ENCODE measurements at regions not wholly inside any gene's neighbourhood (a gene's known extent, or its start where the extent isn't known, plus 50 kb on each side); places are given as distances from the start of the nearest gene placed in this dataset.

- peaks cover 33% of the 10 kb centered on the region for H3K27me3 Mint-ChIP-seq (ENCODE audit: insufficient read depth)
- no peaks in the 10 kb centered on the region for H3K36me3 Mint-ChIP-seq (ENCODE audit: low read depth)
- Histone ChIP-seq H3K4me3 (ENCODE audit: low read length) (no peak overlapping the region), H3K36me3 (ENCODE audit: control insufficient read depth, insufficient read depth, low read length) (no peaks in the 10 kb centered on the region), H3K27me3 (ENCODE audit: control insufficient read depth, insufficient read depth, low read length, poor library complexity, severe bottlenecking) (peaks cover 6% of the 10 kb centered on the region), H3K27ac (ENCODE audit: low read depth, low read length) (no peak overlapping the region), H3K9ac (ENCODE audit: extremely low read depth, low read length, poor library complexity, severe bottlenecking) (no peak overlapping the region), H3K4me1 (ENCODE audit: control insufficient read depth, insufficient read depth, low read length) (no peaks in the 10 kb centered on the region), H3K9me3 (ENCODE audit: control insufficient read depth, low read length) (no peaks in the 10 kb centered on the region)
- no peak overlapping the region for H3K27ac Mint-ChIP-seq
- DNase-seq: no peak
- no peak overlapping the region for H3K4me3 Mint-ChIP-seq
- no peaks in the 10 kb centered on the region for H3K4me1 Mint-ChIP-seq
- H3K9me3 Mint-ChIP-seq: no peaks in the 10 kb centered on the region
- 82 to 88% methylated on average over 7 to 10 of the region's 10 CpGs for WGBS, 2 experiments (ENCODE audit: insufficient coverage in 1 of 2, insufficient read length in 1 of 2)
- TF ChIP-seq CTCF (conservative IDR thresholded peaks at IDR 0.05): no peak
Observed at GRCh38 chr11:64472593-64473455, 82.9 kb upstream of the SLC22A11 start.

DNA sequence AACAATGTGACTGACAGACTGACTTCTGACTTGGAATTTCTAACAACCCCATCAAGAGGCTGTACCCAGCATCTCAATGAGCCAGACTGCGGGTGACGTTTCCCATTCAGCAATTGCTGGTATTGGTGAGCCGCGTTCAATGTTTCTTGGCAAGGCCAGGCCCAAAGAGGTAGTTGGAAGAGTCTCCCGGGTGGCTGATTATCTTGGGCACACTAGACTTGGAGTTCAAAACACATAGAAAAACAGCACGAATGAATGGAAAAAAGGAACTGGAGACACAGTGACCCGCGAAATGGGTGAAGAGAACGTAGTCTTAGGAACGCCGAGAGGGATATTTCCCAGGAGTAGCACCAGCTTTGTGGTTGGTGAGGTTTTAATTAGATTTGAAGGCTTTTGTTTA, 81.1 kb upstream of the SLC22A11 start:
- Histone ChIP-seq H3K27me3 (ENCODE audit: control insufficient read depth, insufficient read depth, low read length, poor library complexity, severe bottlenecking) (peaks cover 6% of the 10 kb centered on the region), H3K9ac (ENCODE audit: extremely low read depth, low read length, poor library complexity, severe bottlenecking) (no peak overlapping the region), H3K4me3 (ENCODE audit: low read length) (no peak overlapping the region), H3K36me3 (ENCODE audit: control insufficient read depth, insufficient read depth, low read length) (no peaks in the 10 kb centered on the region), H3K4me1 (ENCODE audit: control insufficient read depth, insufficient read depth, low read length) (no peaks in the 10 kb centered on the region), H3K9me3 (ENCODE audit: control insufficient read depth, low read length) (no peaks in the 10 kb centered on the region), H3K27ac (ENCODE audit: low read depth, low read length) (no peak overlapping the region)
- Mint-ChIP-seq H3K4me1 (no peaks in the 10 kb centered on the region), H3K4me3 (no peak overlapping the region), H3K27me3 (ENCODE audit: insufficient read depth) (peaks cover 22% of the 10 kb centered on the region), H3K9me3 (no peaks in the 10 kb centered on the region), H3K27ac (no peak overlapping the region), H3K36me3 (ENCODE audit: low read depth) (no peaks in the 10 kb centered on the region)
- no peak for TF ChIP-seq CTCF (conservative IDR thresholded peaks at IDR 0.05)
- WGBS, 2 experiments (ENCODE audit: insufficient coverage in 1 of 2, insufficient read length in 1 of 2): 90 to 95% methylated on average over 11 of the region's 11 CpGs
- no peak for DNase-seq

DNA sequence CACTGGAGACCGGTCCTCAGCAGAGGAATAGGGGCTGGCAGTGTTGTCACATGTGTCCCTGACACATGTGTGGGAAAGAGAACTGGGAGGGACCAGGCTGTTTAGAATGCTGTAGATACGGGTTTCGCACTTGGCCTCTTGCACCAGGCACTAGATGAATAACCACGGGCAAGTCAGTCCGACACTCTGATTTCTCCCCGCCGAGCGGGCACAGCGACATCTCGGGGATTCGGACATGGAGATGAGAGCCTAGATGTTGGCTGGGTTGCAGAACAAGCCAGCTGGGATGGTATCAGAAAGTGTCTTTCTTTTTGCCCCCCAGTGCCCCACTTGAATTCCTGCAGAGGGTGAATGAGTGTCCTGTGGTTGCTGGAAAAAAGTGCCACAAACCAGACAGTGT, 80.6 kb upstream of the SLC22A11 start:
- H3K27ac Mint-ChIP-seq: no peak overlapping the region
- no peaks in the 10 kb centered on the region for H3K36me3 ChIP-seq (ENCODE audit: control insufficient read depth, insufficient read depth, low read length)
- H3K36me3 Mint-ChIP-seq (ENCODE audit: low read depth): no peaks in the 10 kb centered on the region
- no peak for DNase-seq
- H3K4me1 Mint-ChIP-seq: no peaks in the 10 kb centered on the region
- no peak overlapping the region for H3K9ac ChIP-seq (ENCODE audit: extremely low read depth, low read length, poor library complexity, severe bottlenecking)
- no peak overlapping the region for H3K27ac ChIP-seq (ENCODE audit: low read depth, low read length)
- no peak overlapping the region for H3K4me3 Mint-ChIP-seq
- H3K4me1 ChIP-seq (ENCODE audit: control insufficient read depth, insufficient read depth, low read length): no peaks in the 10 kb centered on the region
- H3K9me3 ChIP-seq (ENCODE audit: control insufficient read depth, low read length): no peaks in the 10 kb centered on the region
- peaks cover 6% of the 10 kb centered on the region for H3K27me3 ChIP-seq (ENCODE audit: control insufficient read depth, insufficient read depth, low read length, poor library complexity, severe bottlenecking)
- H3K9me3 Mint-ChIP-seq: no peaks in the 10 kb centered on the region
- TF ChIP-seq CTCF (conservative IDR thresholded peaks at IDR 0.05): no peak
- H3K27me3 Mint-ChIP-seq (ENCODE audit: insufficient read depth): peaks cover 18% of the 10 kb centered on the region
- no peak overlapping the region for H3K4me3 ChIP-seq (ENCODE audit: low read length)
- WGBS, 2 experiments (ENCODE audit: insufficient coverage in 1 of 2, insufficient read length in 1 of 2): 95% methylated on average over 11 of the region's 11 CpGs
